CD1c-positive myeloid dendritic cell (primary cell): ENCODE measurements at regions not wholly inside any gene's neighbourhood (a gene's known extent, or its start where the extent isn't known, plus 50 kb on each side); places are given as distances from the start of the nearest gene placed in this dataset.
"Not testable (repeated sequence)": the region's sequence is repeated elsewhere in the genome, so short reads cannot be mapped to it uniquely, and the experiment has no call there.

Source experiments
- DNase-seq: peaks from one replicate; pipeline ENCODE4 v3.0.0-alpha.2; 2016; ENCODE audit errors: extremely low spot score

DNA sequence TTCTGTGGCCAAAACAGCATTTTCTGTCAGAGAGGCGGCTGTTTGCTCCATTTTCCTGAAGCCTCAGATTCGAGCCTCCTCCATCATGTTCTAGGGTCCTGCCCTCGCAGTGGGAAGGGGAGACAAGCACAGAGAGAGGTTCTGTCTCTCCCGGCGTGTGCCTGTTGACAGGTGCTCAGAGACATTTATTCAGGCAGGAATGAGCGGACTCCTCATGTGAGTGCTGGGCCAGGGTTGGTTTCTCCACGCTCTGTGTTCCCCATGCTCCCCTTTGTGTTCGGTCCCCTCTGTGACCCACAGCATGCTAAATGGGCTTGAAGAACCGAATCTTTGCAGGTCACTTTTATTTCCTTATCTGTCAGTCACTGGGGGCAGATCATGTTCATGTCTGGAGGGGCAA, 374.6 kb downstream of the GLRX3 start:
- DNase-seq, result no peak

DNA sequence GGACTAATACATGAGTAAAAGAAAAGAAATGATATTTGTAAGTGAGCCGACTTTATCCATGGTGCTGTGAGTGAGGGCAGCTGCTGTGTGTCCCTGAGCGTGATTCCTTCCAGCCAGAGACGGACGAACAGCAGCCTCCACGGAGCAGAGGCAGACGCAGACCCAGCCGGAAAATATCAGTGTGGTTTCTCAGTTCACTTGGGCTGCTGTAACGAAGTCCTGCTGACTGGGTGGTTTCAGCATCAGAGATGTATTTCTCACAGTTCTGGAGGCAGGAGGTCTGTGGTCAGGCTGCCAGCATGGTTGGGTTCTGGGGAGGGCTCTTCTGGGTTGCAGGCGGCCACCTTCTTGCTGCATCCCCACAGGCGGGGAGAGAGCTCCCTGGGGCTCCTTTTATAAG, 375.6 kb downstream of the GLRX3 start:
- no peak for DNase-seq

DNA sequence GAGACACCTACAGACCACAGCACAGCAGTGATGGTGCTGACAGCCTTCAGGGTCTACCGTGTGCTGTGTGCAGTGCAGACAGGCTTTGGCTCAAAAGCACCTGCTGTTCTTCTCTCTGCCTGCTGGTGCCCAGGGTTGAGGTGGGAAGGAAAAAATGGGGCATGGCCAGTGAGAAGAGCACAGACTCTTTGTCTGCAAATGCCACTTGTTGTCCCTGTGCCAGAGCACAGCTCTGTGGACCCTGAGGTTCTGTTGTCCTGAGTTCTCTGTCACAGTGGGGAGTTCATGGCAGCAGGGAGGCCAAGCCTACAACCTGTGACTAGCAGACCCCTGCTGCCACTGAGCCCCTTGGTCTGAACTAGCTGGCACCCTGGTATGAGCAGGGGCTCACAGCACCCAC, 376.7 kb downstream of the GLRX3 start:
- DNase-seq, result no peak

DNA sequence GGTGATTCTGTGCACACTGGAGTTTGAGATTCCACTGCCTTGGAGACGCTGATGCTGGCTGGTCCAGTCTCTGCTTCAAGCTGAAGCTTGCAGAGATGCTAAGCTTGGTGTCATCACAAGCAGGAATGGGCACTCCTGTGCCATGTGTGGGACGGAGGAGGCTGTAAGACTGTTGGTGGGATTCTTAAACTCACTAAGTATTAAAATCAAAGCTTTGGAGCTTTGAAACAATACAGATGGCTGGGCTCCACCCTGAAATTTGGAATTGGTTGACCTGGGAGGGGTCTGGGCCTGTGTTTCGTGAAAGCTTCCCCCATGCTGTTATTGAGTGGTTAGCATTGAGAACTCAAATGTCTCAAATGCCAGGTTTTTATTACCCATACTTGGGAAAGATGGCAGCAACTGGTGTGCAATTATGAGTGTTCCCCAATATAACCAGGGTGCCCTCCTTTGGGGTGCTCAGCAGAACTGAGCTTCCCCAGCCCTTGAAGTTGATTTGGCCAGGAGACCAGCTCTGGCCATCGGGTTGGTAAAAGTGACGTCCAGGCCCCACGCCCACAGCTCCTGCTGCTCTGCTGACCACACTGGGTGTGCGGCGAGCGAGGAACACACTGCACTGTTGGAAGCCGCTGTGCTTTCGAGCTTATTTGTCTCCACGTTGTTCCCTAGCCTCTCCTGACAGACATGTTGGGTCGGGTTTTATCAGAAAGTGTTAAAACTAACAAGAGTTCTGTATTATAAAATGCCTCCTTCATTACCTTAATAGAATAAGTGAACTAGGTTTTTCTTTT, 377.7 kb downstream of the GLRX3 start:
- no peak for DNase-seq

DNA sequence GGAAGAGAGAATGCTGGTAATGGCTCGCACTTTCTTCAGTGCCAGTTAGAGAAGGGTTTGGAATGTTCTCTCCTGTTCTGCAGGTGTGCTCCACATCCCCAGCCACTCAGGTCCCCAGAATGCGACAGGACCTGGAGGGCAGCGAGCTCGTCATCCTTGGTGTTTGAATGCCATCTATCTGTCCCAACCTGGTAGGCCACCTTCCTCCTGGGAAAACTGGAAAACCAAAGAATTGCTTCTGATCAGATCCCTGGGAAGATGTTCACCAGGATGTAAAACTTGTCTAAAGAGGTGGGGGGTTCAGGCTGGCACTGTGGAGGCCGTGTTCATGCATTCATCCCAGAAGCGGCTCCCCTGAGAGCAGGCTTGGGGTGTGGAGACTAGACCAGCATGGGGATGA, 379.5 kb downstream of the GLRX3 start:
- DNase-seq, result no peak

DNA sequence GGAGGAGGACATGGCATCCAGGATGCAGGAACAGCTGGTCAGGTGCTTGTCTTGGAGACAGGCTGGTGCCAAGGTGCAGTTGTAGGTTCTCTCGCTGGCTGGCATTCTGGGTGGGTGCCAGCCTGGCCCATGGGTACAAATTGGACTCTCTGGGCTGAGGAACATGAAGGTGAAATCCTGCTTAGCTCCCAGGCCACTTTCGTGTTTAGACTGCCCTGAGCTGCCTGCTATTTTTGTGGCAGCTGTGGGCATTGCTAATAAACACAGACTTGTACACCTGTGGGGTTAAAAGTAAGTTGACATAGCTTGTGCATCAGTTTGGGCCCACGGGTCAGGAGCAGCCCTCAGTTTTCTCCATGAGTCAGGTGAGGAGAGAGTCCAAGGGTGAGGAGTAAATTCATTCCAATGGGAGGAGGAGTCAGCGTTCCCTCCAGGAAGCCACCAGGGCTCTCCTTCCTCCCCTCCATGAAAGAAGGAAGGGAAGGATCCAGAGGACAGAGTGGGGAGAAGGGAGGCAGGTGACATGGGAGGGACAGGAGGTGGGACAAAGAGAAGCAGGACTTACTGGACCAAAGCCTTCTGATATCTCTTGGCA, 380.0 kb downstream of the GLRX3 start:
- DNase-seq, result no peak

DNA sequence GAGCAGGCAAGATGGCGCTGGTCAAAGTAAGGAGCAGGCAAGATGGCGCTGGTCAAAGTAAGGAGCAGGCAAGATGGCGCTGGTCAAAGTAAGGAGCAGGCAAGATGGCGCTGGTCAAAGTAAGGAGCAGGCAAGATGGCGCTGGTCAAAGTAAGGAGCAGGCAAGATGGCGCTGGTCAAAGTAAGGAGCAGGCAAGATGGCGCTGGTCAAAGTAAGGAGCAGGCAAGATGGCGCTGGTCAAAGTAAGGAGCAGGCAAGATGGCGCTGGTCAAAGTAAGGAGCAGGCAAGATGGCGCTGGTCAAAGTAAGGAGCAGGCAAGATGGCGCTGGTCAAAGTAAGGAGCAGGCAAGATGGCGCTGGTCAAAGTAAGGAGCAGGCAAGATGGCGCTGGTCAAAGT, 382.7 kb downstream of the GLRX3 start:
- not testable (repeated sequence) for DNase-seq

DNA sequence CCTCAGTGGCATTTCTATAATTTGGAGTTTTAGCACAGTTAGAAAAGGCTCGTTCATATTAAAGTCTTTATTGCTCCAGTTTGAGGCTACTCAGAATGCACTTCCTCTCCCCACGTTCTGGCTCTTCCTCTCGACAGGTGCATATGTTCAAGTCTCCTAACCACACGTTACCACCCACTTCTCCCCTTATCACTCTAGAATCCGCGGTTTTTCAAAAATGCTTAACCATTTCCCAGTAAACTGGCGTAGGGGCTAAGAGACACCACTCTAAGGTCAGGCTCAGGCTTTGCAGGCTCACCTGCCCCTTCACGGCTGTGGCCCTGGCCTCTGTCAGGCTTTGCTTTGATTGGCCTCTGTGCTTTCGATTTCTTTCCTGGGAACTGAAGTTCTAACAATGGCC, 383.6 kb downstream of the GLRX3 start:
- no peak for DNase-seq

DNA sequence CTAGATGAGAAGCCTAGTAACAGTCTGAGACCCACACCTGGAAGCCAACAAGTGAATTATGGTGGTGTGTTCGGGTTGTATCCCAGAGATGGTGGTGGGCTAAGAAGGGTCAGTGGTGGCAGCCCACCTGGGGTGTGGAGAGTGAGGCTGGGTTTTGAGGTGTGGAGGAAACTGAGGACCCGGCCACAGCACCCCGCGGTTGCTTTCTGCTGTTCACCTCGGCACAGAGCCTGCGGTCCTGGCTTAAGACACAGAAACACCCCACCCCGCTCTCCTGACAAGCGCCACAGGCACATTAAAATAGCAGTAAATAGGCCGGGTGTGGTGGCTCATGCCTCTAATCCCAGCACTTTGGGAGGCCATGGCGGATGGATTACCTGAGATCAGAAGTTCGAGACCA, 395.1 kb downstream of the GLRX3 start:
- no peak for DNase-seq

DNA sequence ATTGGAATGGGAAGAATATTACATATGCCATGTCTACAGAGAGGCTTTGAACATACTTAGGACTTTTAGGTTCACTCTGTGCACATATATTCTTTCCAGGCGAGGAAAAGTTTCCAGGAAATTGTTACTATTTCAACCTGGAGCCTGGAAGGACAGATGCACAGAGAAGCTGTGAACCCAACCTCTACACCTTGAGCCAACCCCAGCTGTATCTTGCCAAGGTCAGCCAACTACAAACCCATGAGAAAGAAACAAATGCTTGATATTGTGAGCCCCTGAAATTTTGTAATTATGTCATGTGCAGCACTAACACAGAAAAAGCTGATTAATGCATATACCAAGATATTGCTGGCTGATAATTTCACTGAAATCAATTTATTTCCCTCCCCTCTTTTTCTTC, 404.9 kb downstream of the GLRX3 start:
- no peak for DNase-seq

DNA sequence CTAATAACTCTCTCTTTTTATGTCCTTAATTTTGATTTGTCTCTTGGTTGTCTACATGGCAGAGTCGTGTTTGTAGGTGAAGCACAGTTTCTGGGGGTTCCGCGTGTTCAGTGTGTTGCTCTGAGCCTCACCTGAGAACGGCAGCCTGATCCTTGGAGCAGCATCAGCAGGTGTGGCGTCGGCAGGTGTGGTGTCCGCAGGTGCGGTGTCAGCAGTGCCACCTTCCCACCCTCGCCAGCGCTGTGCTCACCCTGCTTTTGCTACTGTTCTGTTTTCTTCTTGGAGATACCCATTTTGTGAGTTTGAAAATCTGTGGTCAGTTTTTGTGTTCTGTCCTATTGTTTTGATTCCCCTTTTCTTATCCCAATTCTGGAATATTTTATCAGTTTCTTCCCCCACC, 406.6 kb downstream of the GLRX3 start:
- DNase-seq, result no peak

DNA sequence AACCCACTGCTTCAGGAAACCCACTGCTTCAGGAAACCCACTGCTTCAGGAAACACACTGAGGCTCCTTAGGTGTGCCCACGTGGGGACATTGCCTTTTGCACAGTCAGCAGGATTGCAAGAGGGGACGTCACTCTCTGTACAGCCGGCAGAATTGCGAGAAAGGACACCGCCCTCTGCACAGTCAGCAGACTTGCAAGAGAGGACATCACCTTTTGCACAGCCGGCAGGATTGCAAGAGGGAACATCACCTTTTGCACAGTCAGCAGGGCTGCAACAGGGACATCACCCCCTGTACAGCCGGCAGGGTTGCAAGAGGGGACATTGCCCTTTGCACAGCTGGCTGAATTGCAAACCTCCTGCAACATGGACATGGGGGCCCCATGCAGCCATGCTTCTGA, 407.6 kb downstream of the GLRX3 start:
- no peak for DNase-seq

DNA sequence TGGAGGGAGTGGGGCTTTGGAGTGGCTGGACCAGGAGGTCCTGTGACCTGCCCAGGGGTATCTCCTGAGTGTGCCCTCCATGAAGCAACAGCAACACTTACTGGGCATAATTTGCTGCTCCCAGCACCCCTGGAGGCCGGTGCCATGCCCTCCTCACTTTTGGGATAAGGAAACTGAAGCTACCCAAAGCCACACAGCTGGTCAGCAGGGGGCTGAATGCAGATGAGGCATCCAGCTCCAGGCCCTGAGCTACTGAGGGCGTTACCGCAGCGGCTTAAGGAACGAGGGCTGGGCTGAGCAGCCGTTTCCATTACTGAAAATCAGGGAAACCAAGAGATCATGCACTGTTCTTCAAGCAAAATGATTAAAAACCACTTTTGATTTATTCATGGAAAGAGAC, 408.9 kb downstream of the GLRX3 start:
- DNase-seq, result no peak

DNA sequence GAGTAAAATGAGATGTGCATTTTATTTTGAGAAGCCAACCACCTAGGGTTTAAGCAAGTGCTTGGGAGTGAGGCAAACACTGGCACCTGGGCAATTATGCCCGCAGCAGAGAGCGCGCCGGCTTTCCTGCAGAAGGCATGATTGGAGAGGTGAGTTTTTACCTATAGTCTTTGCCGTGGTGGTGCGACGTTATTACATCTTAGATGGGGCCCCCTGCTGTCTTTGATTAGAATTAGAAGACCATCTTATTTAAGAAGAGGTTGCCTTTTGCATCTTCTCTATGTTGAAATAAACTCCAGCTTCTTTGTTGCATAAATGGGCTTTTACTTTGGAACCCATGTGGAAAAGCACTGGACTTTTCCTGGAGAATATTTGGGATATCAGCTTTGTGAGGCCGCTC, 409.5 kb downstream of the GLRX3 start:
- DNase-seq, result no peak

DNA sequence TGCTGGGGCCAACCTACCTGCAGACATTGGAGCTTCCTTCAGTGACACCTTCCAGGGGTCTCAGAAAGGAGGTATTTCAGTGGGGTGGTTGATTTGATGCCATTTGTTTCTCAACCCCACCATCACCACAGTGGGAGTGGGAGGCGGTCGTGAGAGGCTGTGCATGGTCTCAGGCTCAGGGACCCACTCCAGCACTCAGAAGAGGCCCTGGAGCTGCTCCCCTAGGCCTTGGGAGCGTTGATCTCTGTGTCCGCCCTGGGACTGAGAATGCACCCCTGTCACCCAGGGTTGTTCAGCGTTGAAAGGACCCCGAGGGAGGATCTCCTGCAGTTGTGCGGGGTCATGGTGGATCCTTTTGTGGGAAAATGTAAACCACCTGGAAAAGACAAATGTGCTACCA, 410.6 kb downstream of the GLRX3 start:
- DNase-seq, result no peak

DNA sequence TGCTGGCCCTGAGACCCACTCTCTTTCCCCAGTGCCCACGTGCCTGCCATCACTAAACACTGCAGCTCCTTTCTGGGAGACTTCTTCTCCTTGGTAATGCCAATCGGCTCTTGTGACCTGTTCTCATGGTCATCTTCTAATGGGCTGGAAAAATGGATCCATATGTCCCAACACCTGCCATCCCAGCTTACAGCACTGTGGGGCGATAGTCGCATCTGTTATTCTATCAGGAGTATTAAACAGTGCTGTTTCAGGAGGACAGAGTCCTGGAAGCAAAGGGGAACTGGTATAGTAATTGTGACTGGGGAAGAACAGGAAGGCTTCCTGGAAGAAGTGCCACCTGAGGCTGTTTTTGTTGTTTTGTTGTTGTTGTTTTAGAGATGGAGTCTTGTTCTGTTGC, 411.2 kb downstream of the GLRX3 start:
- DNase-seq, result no peak

DNA sequence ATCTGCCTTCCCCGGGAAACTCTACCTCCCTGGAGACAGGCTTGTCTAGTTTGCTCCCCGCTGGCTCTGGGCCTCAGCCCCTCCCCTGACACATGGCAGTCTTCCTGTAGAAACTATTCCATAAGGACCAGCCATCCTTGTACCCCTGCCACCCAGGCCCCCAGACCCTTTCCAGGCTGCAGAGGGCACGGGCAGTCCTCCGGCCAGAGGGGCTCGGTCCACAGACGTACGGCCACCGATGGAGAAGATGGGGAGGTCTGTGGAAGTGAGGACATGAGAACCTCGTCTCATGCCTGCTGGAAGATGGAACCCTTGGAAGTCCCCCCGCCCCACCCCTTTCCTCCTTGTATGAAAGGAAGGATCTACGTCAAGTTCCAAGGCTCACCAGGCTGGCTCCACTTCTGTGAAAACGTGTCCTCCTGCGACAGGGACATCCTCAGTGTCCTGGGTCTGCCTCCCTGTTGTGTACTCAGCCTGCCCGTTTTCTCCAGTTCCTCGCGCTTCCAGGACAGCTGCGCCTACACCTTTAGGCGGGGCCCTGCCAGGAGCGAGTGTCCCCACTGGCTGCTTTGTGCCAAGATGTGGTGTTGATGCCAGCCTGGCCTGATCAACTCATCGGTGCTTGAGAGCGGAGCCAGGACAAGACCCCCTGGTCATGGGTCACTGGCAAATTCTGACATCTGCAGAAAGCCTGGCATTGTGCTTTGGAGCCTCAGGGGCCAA, 414.9 kb downstream of the GLRX3 start:
- no peak for DNase-seq

DNA sequence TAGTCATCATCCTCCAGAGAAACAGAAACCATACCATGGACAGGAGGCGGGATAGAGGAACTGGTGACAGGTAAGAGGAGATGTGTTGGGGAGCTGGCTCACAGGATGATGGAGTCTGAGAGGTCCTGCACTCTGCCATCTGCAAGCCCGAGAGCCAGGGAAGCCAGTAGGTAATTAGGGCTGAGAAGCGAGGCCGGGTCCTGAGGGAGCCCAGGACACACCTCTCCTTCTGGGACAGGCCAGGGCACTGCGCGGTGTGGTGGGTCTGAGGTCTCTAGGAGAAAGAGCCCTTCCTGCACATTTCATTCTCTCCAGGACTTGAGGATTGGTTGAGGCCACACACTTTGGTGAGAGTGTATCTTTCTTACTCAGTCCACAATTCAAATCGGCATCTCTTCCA, 415.5 kb downstream of the GLRX3 start:
- no peak for DNase-seq

DNA sequence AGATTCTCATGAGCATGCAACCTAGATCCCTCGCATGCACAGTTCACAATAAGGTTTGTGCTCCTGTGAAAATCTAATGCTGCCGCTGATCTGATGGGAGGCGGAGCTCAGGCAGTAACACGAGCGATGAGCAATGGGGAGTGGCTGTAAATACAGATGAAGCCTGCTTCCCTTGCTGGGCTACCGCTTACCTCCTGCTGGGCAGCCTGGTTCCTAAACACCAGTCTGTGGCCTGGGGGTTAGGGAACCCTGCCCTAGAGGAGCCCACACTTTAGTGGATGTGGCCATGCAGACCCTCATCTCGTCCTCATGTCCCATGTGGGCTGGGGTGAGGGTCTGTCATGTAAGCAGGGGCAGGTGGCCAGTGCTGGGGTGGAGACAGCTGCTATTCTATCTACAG, 417.6 kb downstream of the GLRX3 start:
- no peak for DNase-seq

DNA sequence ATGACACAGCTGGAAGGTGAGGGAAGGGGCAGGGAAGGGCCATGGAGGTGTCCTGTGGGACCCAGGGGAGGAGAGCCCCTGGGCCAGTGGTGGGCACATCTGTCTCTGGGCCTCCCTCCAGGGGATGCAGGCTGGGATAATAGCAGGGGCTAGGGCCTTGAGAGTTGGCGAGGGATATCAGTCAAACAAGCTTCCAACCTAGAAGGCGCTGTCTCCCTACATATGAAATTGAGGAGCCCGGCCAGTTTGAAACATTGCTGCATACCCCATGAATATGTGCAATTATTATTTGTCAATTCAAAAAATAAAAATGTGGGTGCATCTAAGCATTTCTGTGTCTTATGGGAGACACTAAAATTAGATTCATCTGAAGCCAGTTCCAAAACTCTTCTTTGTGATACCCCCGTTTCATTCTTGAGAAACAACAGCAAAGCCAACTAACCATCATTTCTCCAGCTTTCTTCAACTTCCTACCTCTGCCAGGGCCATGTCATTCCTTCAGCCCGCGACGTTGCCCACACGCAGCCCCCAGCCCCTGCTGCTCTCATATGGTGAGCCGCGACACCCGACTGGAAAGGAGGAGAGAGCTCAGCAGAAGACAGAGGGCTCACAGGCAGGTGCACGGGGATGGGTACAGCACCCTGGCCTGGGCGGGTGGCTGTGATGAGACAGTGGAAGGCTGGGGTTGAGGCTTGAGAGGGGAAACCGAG, 418.7 kb downstream of the GLRX3 start:
- DNase-seq, result no peak

DNA sequence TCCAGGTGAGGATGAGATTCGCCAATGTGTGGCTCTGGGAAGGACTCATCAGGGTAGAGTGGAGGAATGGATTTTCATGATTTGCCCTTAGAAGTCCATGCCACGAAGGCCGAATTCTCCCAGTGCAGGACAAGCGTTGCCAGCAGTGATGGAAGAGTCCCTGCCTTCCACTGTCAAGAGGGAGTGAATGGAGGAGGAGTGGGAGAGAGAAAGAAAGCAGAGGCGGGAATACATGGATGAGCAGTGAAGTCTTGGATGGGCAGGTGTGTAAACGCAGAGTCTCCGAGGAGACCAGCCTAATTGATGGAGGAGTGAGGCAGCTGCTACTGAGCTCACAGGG, 419.2 kb downstream of the GLRX3 start:
- DNase-seq, result no peak

DNA sequence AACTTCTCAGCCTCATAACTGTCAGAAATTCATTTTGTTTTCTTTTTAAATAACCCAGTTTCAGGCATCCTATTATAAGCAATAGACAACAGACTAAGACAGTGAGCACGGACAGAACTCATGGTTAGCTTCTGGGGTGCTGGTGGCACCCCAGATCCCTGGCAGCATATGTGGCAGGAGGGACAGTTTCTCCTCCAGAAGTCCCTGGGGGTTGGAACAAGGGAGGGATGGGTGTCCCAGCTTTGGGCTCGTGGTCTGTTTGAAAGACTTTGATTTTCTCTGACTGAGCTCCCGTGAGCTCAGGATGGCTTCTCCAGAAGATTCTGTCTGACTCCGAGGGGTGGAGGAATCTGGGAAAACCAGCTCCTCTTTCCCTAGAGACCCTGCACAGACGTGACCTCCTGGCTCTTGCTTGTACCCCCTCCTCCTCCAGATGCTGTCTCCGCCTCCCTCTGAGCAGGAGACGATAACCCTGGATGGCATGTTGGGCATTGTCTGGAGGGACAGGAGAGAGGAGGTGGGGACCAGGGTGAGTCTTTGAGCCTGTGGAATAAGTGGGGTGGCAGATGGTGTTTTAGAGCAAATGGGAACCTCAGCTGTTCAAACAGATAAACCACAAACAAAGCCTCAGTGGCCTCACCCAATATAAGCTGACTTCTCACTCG, 421.1 kb downstream of the GLRX3 start:
- DNase-seq, result no peak
